GM21529 (cell line): ENCODE measurements at regions not wholly inside any gene's neighbourhood (a gene's known extent, or its start where the extent isn't known, plus 50 kb on each side); places are given as distances from the start of the nearest gene placed in this dataset.
"Not testable (repeated sequence)": the region's sequence is repeated elsewhere in the genome, so short reads cannot be mapped to it uniquely, and the experiment has no call there.

Source experiments
- ATAC-seq: cut with Tn5 transposase; IDR thresholded peaks from one replicate; pipeline ENCODE4 v1.9.1; 2021; ENCODE audit not compliant: unreplicated experiment

DNA sequence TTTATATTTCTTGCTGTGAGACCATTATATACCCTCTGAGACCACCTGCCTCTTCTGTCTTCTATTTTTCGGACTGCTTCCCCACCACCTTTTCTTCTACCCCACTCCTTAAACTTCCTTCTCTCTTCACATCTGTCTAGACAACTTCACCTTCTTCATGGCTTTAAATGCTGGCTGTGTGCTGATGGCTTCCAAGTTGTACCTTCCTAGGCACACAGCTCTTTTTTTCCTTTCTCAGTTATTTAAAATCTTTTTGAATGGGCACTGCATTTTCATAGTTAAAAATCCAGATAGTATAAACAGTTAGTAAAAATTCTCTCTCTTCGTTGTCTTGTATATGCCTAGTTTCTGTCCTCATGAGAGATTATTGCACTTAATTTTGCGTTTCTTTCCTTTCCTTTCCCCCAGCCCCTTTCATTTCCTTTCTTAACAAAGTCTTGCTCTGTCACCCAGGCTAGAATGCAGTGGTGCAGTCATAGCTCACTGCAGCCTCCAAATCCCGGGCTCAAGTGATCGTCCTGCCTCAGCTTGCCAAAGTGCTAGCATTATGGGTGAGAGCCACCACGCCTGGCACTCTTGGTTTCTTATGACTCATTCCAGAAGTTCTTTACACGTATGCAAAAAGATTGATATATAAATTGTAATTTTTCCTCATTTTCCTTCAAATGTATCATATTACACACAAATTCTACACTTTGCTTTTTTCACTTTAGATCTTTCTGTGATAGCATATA, 114.3 kb downstream of the NPIPB5 start:
- ATAC-seq: no peak

DNA sequence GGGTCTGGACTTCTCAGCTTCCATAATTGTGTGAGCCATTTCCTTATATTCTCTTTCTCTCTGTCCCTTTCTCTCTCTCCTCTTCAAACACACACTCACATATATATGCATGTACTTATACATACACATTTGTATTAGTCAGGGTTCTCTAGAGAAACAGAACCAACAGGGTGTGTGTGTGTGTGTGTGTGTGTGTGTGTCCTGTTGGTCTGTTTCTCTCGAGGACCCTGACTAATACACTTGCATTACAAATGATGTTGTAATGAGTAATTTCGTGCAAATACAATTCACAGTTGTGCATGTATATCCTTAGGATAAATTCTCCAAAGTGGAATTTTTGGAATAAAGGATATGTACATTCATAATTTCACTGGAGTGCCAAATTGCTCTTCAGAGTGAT, 115.3 kb downstream of the NPIPB5 start:
- no peak for ATAC-seq

DNA sequence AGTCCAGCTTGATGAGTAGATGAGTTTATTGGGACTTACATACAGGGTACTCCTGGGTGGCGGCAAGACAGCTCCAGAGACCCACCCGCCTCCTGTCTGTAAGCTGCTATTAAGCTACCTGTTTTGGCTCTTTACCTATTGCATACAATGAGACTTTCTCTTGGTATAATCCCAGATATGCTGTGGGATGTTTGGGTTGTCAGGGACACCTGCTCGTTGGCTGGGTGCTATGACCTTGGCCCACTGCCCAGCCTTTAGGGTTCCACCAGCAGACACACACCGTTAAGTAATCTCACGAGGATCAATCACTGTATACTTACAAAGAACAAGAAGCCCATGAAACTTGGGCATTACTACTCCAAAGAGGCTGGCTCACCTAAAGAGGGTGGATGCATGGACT, 116.4 kb downstream of the NPIPB5 start:
- ATAC-seq: no peak

DNA sequence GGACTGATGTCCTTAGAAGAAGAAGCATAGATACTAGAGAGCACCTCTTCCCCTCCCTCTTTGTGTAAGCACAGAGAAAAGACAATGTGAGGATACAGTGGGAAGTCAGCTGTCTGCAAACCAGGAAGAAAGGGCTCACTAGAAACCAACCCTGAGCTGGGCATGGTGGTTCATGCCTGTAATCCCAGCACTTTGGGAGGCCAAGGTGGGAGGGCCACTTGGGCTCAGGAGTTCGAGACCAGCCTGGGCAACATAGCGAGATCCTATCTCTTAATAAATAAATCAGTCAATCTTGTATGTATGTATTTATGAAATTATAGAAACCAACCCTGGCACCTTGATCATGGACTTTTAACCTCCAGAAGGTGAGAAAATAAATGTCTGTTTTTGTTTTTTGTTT, 118.3 kb downstream of the NPIPB5 start:
- ATAC-seq: no peak

DNA sequence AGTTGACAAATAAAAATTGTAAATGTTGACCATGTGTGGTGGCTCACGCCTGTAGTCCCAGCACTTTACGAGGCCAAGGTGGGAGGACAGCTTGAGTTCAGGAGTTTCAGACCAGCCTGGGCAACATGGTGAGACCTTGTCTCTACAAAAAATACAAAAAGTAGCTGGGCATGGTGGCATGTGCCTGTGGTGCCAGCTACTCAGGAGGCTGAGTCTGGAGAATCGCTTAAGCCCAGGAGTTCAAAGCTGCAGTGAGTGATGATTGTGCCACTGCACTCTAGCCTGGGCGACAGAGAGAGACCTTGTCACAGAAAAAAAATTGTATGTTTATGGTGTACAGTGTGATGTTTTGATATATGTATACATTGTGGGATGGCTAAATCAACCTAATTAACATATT, 119.6 kb downstream of the NPIPB5 start:
- no peak for ATAC-seq

DNA sequence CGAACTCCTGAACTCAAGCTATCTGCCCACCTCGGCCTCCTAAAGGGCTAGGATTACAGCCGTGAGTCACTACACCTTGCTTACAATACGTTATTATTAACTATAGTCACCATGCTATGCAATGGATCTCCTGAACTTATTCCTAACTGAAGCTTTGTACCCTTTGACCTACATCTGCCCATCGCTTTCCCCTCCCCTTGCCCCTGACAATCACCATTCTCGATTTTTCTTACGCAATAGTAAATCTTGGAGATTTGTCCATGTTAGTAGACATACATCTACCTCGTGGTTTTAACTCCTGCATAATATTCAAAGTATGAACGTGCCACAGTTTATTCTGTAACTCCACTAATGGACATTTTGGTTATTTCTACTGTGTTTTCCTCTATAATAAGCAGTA, 120.6 kb downstream of the NPIPB5 start:
- ATAC-seq: no peak

DNA sequence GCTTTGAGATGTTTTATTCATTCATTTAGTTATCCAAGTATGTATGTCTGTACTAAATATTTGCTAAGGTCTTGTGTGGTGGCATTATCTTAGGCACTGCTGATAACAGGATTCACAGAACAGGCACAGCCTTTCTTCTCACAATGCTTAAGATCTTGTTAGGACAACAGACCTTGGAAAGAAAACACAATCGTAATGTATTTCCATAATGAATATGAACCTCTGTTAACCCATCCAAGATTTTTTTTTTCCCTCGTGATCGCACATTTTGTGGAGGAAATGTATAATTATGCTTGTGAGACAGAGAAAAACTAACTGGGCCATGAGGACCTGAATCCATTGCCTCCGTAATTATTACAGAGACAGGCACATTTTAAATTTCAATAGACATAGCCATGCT, 121.9 kb downstream of the NPIPB5 start:
- no peak for ATAC-seq

DNA sequence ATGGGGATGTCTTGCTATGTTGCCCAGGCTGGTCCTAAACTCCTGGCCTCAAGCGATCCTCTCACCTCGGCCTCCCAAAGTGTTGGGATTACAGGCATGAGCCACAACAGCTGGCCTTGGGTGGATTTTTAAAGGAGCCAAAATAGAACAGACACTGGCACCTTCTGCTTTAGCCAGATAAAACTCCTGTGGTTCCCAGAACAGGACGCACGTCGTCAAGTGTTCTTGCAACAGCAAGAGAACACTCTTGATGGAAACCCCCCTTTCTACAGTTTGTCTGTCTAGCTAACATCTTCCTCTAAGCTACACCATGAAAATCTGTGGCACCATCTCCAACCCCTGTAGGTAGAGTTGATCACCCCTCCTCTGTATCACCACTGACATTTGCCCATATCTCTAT, 122.6 kb downstream of the NPIPB5 start:
- ATAC-seq: no peak

DNA sequence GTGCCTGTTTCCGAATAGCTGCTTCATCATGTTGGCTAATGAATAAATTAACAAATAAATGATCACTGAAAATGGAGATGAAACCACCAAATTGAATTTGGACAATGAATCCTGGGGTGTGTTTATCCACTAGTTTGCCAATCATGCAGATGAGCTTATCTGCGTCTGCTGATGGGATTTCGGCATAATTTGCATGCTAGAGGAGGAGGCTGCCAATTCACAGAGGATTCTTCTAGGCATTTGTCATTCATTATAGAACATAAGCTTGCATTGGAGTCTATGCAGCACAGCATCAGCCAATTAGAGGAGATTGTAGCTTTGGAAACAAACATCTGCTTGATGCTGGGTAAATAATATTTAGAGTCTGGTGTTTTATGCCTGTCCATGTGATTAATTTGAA, 123.1 kb downstream of the NPIPB5 start:
- ATAC-seq: no peak

DNA sequence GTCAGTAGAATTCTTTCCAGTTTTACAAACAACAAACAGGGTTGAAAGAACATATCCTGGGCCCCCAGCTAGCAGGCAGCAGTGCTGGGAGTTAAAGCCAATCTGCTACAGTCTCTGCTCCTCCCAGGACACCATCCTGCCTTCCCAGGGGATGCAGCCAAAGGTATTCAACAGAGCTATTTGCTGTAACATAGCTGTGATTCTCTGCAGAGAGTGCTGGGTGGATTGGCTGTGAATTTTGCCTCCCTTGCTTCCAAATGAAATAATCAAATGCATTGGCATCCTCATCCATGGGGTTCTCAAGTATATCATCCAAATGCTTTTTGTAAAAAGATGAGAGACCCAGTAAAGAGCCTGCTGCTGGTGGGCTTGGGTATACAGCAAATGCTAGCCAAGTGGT, 124.3 kb downstream of the NPIPB5 start:
- ATAC-seq: no peak

DNA sequence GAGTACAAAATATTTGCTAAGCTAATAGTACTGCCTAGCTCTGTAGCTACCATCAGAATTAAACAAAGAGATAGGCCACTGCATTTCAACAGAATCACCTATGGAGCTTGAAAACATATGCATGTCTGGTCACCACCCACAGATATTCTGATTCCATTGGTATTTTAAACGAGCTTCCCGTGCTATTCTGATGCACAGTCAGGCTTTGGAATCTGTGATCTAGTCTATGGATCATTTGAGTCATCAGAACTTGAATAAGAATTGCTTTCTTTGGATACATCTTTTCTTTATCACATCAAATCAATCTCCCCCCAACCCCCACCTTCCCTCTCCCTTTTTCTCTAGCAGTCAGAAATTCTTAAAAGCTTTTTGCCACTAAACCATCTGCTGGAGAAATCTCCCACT, 124.7 kb downstream of the NPIPB5 start:
- no peak for ATAC-seq

DNA sequence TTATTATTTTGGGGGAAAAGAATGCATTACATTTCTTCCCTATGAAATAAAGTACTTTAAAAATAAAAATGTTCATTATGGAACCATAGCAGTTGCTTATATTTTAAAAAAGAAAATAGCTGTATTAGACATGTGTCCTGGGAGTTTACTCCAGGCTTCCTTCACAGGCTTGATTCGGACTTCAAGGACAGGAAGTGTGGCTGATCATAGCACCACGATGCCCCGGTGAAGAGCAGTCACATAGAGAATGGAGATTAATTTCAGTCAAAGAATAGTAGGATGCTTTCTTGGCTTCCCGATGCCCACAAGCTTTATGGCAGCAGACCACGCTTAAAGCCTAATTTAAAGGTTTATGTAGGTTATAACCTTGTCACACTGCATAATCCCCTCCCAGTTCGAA, 125.1 kb downstream of the NPIPB5 start:
- no peak for ATAC-seq

DNA sequence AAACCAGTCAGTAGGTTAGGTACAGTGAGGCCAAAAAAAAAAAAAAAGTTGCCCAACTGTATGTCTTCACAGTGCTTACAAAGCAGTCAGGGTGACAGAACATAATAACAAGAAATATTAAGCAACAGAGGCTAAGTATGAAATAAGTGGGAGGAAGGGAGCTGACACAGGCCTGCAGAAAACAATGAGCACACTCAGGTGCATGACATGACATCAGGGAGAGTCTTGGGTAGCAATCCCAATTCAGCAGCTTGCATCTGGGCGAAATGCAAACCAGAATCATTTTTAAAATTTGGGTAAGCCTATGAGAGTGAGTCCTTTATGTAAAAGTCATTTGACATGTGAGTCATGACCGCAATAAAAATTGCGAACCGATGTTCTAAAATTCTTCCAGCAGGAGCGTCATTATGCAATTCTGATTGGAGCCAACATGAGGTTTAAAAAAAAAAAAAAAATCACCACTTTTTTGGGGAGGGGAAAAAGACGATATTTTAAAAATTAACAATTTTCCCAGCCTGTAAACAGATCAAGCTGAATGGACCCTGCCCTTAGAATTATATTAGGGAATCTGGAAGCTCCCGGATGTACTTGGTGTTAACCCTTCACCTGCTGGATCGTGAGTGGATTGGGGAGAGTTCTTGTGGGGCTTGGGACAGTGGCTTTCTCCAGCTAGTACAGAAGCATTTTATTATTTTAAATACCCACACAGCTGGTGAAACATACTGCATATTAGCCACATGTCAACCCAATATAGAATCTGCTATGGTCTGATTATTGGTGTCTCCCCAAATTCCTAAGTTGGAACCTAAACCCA, 127.9 kb downstream of the NPIPB5 start:
- no peak for ATAC-seq

DNA sequence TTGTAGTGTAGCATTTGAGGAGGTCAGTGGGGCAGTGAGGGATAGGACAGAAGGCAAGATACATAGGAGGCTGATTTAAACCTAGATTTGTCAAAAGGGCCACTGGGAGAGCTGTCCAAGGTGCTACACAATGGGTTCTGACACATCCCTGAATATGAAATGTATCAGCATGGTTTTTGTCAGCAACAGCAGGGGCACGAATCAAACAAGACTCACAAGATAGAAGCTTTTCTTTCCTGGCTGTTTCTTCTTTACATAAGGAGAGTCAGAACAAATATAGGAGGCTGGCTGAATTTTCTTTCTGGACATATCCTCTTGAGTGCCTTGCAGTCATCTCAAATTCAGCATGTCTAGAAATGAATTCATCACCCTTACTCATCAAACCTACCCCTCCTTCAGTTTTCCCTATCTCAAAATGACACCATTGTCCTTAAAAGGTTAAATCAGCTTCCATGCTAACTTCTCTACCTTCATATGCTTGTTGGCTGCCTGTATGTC, 130.5 kb downstream of the NPIPB5 start:
- no peak for ATAC-seq

DNA sequence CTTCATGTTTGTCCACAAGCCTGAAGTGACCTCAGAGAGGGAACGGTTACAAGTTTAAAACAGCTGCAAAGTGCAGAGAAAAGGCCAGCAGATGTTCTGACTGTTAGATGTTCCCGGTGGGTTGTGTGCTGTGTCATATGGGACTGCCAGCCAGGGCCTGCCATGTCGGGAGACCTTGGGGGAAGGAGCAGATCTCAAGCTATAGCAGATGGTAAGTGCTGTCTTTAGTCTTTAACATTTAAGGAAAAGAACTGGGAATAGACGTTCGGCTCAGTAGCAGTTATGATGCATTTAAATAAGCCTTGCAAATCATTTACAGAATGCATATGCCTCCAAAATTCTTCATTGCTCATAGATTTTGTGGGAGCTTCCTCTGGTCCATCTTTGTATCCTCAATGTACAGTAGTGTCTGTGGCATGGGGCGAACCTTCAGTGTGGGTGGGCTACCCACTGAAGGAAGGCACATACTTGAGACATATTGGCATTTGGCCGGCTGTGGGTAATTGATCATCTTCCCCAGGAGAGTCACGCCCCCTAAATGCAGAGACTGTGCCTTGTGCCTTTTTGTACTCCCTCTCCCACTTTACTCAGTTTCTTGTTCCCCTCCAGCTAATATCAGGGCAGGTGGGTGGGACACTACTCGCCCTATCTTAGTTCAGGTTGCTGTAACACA, 131.9 kb downstream of the NPIPB5 start:
- no peak for ATAC-seq

DNA sequence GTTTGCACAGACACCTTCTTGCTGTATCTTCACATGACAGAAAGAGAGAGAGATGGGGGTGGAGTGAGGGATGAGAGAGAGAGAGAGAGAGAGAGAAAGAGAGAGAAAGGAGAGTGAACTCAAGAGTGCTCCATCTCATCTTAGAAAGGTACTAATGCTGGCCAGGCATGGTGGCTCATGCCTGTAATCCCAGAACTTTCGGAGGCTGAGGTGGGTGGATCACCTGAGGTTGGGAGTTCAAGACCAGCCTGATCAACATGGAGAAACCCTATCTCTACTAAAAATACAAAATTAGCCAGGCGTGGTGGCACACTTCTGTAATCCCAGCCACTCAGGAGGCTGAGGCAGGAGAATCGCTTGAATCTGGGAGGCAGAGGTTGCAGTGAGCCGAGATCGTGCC, 132.5 kb downstream of the NPIPB5 start:
- ATAC-seq: not testable (repeated sequence)

DNA sequence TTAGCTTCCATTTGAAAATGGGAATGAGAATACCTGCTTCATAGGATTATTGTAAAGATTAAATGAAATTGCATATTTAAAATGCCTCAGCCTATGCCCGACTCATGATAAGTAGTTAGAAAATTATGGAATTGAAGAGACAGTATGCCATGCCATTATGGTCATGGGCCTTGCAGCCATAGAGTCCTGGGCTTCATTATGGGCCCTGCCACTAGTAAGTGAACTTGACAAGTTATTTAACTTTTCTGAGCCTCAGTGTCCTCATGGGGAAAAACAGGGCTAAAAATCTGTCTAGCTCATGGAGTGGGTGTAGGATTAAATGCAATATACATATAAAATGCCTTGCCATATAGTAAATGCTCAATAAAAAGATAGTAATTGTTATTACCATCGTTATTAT, 133.2 kb downstream of the NPIPB5 start:
- no peak for ATAC-seq

DNA sequence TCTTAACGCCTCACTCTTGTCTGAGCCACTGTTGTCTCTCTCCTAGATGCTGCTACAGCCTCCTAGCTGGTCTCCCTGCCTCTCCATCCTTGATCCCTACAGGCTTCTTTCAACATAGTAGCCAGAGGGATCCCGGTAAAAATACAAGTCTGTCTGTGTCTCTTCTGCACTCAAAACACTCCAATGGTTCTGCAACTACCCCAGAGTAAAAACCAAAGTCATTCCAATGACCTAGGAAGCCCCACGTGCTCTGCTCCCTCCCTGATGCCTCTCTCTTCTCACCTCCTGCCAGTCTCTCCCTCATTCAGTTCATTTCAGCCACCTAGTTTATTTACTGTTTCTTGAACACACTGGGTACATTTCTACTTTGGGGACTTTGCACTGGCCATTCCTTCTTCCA, 135.2 kb downstream of the NPIPB5 start:
- ATAC-seq: no peak

DNA sequence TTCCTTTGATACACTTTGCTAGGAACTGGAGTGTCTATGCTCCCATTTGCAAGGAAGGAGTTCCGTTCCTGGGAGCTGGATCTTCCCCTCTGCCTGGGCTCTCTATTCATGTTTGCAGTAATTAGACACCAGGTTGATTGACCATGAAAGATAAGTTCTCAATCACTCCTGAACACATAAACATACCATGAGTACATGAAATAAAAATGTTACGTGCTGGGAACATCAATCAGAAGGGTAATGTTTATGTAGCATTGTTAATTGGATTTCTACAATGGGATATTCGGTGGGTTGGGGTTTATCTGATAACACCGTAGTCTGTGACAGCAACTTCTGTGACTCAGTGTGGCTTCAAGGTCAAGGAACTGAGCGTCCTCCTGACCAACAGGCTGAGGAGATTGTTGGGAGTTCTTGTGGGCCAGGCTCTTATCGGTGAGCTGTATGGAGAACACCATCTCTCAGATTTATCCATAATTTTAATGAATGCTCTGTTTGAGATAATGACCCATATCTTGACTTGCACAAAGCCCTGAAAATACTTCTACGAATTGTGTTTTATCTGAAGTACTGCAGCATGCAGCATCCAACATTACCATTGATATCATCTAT, 136.4 kb downstream of the NPIPB5 start:
- no peak for ATAC-seq

DNA sequence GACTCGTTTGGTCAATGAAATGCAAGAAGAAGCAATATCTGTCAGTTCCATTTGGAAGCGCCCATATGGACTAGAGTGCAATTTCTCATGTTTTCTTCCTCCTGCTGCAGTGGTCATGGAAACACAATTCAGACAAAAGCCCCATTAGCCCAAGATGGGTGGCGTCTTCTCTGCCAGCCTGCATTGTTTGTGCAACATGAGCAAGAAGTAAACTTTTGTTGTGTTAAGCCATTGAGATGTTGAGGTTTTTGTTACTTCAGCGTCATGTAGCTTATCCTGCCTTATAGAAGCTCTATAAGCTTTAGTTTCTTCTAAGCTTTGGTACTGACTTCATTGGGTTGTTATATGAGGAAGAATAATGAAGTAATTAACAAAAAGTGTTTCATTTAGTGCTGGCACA, 137.4 kb downstream of the NPIPB5 start:
- ATAC-seq: no peak

DNA sequence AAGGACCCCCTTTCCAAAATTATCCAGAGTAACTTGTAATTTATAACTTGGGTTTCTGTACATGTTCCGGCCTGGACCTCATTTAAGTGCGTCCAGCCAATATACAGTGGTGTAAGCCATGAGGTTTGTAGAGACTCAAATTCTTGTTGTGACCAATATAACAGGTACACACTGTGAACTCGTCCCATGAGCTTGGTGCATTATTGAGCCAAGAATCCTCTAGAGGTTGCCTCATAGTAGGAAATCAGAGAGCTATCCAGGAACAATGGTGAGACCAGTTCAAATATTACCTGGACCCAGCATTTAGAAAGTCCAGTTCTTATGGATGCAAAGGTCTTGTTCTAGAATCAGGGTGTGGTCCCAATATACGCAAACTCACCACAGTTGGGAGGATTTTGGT, 138.2 kb downstream of the NPIPB5 start:
- ATAC-seq: no peak
